IPS-18c (cell line): ENCODE measurements at regions not wholly inside any gene's neighbourhood (a gene's known extent, or its start where the extent isn't known, plus 50 kb on each side); places are given as distances from the start of the nearest gene placed in this dataset.
"Not testable (repeated sequence)": the region's sequence is repeated elsewhere in the genome, so short reads cannot be mapped to it uniquely, and the experiment has no call there.

Experiments used
- H3K4me3 ChIP-seq: 2 replicates; pipeline ENCODE4 v1.7.0; 2013; ENCODE audit warnings: low read depth, mild to moderate bottlenecking, low read length, moderate library complexity; ENCODE audit not compliant: insufficient read depth
- H3K9me3 ChIP-seq: one replicate; pipeline ENCODE4 v1.6.1; 2013; ENCODE audit warnings: mild to moderate bottlenecking, low read length, moderate library complexity; ENCODE audit not compliant: control insufficient read depth, insufficient read depth

DNA sequence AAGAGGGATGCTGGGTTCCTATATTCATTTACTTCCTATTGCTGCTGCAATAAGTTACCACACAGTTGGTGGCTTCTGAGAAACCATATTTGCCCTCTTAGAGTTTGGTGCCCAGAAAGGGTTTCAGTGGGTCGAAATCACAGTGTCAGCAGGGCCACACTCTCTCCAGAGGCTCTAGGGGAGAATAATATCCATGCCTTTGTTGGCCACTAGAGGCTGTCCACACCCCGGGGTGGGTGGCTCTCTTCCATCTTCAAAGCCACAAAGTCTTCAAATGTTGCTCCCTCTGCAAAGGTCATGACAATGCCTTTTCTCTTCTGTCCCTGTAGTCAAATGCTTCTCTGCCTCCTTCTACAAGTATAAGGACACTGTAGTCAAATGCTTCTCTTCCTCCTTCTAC lies 989.4 kb downstream of the CCSER2 start:
- H3K9me3 ChIP-seq: no peaks in the 10 kb centered on the region
- H3K4me3 ChIP-seq: no peak overlapping the region

DNA sequence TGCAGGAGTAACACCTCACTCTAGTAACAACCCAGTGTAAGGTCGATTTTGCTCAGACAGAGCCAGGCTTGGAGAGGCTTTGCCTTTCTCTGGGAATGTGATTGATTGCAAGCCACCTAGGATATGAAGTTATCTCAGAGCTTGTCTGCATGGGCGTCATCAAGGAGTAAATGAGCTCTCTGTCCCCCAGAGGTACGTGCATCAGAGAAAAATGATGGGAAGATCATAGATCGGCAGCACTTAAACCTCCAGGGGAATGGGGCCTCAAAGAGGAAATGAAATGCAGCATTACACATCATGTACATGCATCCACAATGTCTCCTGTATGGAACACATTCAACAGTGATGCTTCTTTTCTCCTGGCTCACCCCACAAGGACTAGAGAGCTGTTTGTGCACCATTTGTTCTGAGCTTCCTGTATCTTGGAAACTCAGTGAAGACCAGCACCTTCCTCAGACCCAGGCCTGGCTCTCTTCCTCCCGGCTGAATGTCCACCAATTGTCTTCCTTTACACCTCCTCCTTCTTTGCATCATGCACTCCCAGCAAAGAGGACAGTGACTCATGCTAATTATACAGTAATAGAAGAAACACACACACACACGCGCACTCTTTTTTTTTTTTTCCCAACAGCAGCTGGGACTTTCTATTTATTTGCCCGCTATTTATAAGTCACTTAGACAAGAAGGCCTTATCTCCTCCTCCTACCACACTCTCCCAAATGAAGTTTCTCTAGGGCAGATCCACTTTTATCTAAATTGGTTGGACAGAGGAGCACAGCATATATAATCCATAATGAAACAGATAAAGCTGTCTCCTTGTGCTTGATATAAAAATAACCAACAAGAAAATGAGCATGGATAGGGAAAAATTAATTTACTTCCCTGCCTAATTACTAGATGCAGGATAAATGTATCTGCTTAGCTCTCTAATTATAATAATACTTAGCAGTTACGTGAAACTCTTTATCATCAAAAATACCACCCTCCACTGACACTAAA lies 990.7 kb downstream of the CCSER2 start:
- Histone ChIP-seq H3K4me3 (no peak overlapping the region), H3K9me3 (no peaks in the 10 kb centered on the region)

DNA sequence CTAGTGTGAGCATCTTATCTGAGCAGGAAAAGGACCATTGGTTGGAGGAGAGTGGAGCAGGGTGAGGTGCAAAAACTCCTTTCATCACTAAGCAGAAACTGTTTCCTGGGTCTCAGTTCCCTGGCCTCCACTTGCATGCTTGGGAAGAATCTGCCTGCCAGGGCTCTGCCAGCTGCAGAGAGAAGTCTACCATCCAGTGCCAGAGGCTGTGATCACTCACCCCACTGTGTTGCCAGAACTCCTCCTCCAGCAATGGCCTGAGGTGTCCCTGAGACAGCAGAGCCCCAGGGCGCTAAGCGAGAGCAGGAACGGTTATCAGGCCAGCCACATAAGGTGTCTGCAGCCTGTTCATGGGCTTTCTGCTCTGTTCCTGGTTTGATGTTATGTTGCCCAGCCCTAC lies 991.4 kb downstream of the CCSER2 start:
- Histone ChIP-seq H3K9me3 (no peaks in the 10 kb centered on the region), H3K4me3 (no peak overlapping the region)

DNA sequence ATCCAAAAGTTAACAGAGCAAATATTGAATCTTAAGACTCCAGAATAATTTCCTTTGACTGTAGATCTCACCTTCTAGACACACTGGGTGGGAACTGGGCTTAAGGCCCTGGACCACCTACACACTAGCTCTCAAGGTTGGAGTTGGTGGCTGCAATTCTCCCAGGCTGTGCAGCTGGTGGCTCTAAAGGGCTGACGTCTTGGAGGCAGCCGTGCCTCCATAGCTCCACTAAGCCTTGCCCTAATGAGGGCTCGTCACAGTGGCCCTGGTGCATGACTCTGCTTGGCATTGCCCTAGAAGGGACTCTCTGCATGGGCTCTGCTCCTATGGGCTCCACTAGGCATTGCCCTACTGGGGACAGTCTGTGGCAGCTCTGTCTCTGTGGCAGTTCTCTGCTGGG lies 1005.2 kb downstream of the CCSER2 start:
- H3K9me3 ChIP-seq: no peaks in the 10 kb centered on the region
- no peak overlapping the region for H3K4me3 ChIP-seq

DNA sequence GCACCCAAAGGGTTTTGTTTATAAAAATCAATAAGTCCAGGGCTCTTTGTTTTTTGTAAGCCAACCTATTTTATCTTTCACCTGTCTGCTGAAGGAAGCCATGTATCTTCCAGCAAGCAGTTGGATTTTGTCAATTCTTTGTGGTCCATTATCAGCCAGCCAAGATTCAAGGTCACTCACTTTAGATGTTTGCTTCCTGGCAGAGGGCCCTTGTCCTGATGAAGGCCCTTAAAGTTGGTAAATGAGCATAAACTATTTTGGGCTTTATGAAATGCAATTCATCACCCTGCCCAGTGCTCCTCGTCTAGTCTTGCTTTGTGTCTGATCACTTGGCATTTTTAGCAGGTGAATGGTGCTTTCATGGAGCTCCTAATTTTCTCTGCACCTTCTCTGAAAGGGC lies 1004.2 kb downstream of the GRID1 start:
- Histone ChIP-seq H3K4me3 (no peak overlapping the region), H3K9me3 (no peaks in the 10 kb centered on the region)

DNA sequence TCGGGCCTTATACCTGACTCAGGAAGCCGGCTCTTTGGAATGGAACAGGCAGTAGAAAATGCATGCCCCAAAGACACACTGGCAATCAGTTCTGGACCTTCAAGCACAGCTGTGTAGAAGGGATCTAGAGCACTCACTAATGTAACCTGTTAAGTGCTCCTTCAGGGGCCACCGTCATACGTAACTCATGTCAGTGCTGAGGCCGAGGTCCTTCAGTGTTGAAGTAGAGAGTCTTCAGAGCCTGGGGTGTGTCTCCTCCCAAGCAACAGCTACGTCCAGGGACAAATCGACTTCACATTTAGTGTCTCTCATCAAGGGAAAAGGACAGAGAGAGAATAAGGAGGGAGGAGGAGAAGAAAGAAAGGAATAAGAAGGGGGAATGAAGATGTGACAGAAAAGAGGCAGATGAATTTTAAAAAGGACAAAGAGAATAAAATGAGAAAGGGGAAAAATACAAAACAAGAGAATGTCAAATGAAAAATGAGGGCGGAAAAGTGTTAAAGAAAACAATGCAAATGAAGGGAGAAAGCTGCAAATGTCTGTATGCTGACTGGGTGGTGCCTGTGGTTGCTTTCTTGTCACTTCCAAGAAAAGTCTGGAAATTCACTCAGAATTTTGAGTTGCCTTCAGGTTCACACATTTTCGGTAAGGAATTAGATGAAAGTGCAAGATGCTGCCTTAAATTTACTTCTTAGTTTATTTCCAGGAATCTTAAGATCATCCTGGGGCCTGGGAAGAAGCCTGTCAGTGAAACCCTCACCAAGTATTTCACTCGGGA lies 989.4 kb downstream of the GRID1 start:
- no peak overlapping the region for H3K4me3 ChIP-seq
- no peaks in the 10 kb centered on the region for H3K9me3 ChIP-seq

DNA sequence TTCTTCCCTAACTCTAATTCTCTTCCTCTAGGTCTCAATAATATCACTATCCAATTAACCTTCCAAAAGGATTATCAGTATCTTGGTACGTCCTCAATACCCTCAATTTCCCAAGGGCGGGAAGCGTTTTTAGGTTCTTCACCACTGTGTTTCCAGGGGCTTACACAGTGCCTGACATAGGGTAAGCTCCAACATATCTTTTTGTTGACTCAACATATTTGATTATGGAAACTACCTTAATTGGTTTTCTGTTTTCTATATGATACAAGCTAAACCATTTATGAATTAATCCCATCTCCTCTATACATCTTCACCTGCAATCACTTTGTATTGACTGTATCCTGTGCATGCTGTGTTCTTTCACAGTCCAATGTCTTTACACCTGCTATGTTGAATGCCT lies 987.3 kb downstream of the GRID1 start:
- Histone ChIP-seq H3K4me3 (no peak overlapping the region), H3K9me3 (no peaks in the 10 kb centered on the region)

DNA sequence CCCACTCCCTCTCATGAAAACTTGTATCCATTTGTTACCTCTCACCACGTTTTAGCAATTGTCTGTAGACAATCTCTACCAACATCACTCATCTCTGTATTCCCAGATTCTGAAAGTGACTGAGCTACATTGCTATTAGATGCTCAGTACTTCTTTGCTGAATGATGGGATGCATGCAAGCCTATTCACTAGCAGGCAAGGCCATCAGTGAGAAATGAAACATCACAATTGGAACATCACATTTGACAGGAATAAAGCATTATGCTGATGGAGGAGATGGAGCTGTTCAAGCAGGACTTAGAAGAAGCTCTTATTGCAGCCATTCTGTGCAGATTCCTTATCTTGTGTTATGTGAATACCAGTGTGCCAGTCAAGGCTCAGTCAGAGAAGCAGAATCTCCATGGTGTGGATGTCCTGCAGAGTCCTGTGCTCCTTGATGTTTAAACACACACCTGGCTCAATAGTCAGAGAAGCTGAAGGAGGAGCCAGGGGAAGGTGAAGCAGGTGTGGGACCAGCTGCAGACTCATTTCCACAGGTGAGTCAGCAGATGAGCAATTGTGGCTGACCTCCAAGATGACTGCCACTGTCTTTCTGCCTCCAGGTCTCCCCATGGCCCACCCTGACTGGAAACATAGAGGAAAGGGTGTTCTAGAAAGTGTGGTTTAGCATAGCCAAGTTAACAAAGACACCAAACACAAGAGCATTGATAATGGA lies 965.5 kb downstream of the GRID1 start:
- H3K9me3 ChIP-seq: no peaks in the 10 kb centered on the region
- H3K4me3 ChIP-seq: no peak overlapping the region

DNA sequence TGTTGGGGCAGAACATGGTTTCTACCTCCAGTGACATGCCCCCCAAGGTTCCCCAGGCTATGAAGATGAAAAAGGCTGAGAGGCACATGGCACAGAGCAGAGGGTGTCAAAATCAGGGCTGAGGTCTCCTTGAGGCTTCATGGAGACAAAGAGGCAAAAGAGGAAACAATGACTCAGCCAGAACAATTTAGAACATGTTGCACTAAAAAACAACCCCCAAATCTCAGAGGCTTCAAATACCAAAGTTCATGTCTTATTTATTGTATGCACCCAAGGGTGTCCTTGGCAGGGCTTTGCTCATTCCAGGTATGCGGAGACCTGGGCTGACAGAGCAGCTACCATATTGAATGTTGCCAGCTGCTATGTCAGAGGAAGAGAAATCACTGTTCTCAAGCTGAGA lies 964.1 kb downstream of the GRID1 start:
- Histone ChIP-seq H3K9me3 (no peaks in the 10 kb centered on the region), H3K4me3 (no peak overlapping the region)

DNA sequence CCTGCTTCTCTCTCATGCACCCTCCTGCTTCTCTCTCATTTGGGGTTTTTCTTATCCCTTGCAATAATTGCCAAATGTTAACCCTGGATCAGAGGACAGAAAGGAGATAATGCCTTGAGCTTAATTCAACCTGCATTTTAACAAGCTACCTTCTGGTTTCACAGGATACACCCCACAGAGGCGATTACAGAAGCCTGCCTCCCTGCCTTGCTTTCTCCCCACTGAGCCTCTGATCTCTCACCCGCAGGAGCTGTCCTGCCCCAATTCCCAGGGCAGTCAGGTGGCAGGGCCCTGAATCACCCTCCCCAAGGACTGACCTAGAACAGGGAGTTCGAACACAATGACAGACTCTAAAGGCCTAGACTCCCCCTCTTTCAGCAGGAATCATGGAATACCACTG lies 959.5 kb downstream of the GRID1 start:
- no peaks in the 10 kb centered on the region for H3K9me3 ChIP-seq
- no peak overlapping the region for H3K4me3 ChIP-seq

DNA sequence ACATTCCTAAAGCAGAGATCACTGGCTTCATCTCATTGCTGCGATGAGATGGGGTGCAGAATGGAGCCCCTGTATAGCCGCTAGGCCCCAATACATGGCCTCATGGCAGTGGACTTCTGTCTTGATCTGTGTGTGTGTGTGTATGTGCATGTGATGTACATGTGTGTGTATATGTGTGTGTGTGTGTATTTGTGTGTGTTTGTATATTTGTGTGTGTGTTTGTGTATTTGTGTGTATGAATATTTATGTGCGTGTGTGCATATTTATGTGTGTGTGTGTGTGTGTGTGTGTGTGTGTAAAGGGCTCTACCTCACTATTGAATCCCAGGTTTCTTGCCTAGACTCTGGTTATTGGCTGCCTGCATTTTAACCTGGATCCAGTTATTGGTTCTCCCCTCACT lies 958.2 kb downstream of the GRID1 start:
- Histone ChIP-seq H3K9me3 (no peaks in the 10 kb centered on the region), H3K4me3 (no peak overlapping the region)

DNA sequence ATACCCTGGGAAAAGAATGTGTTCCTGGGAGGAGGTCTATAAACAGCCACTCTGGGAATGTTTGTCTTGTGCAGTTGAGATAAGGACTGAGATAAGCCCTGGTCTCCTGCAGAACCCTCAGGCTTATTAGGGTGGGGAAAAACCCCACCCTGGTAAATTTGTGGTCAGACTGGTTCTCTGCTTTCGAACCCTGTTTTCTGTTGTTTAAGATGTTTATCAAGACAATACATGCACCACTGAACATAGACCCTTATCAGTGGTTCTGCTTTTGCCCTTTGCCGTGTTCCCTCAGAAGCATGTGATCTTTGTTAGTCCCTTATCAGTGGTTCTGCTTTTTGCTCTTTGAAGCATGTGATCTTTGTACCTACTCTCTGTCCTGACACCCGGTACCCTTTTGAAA lies 956.0 kb downstream of the GRID1 start:
- not testable (repeated sequence) for H3K4me3 ChIP-seq, H3K9me3 ChIP-seq

DNA sequence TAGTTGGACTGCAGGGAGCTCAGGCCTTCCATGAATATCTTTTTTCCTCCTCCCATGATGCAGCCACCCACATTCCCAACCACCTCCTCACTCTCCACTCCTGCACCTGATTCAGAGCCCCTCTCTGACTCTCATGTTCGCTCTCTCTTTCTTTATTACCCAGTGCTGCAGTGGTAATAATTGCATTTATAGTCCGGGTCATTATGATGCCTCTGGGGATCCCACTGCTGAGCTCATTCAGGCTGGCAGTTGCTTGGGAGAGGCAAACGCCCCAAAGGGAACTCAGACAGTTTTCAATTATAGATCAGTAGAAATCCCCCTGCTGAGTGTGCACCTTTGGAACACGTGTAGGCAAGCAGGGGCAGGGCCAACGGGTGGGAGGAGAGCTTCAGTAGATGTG lies 953.0 kb downstream of the GRID1 start:
- no peak overlapping the region for H3K4me3 ChIP-seq
- H3K9me3 ChIP-seq: no peaks in the 10 kb centered on the region

DNA sequence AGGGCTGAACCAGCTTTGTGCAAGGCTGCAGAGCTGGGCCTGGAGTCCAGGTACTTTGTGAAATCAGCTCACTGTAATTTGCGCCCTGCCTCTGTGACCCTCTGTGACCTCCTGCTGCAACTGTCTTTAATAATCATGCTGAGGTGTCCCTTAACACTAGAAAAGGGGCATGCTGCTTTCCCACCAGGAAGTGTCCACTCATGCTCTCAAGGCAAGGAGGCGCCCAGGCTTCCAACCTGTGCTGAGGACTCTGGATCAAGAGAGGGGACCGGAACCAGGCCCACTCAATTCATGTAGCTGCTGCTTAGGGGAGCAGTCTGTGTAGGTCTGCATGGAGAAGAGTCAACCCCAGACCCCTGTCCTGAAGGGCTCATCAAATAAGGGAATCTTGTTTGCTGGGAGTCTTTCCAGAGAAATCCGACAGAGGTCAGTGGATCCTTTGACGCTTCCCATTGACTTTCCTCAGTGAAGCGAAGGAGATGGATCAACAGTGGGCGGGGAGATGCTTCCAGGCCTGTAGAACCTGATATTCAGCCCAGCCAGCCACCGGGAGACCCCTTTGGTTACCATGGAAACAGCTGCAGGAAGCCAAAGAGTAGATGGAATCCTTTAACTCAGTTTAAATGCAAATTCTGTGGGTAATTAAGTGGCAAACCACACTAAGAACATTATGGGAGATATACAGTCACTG lies 945.9 kb downstream of the GRID1 start:
- Histone ChIP-seq H3K9me3 (no peaks in the 10 kb centered on the region), H3K4me3 (no peak overlapping the region)

DNA sequence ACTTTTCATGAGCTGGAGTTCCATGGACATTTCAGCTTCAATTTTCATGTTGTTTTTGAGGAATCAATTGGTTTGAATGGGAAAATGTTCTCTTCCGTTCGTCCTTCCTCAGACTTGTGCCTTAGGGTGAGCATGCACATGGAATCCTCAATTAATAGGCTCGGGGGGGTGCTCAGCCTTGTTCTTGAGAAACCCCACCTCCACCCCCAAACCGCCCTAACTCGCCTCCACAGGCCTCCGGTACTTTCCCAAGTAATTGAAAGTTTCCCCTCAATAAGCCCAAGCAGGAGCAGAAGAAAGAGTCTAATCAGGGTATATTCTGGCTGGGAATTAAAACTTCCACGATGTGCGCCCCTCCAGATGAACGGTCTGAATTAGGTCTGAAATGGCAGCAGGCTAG lies 945.2 kb downstream of the GRID1 start:
- H3K9me3 ChIP-seq: no peaks in the 10 kb centered on the region
- no peak overlapping the region for H3K4me3 ChIP-seq

DNA sequence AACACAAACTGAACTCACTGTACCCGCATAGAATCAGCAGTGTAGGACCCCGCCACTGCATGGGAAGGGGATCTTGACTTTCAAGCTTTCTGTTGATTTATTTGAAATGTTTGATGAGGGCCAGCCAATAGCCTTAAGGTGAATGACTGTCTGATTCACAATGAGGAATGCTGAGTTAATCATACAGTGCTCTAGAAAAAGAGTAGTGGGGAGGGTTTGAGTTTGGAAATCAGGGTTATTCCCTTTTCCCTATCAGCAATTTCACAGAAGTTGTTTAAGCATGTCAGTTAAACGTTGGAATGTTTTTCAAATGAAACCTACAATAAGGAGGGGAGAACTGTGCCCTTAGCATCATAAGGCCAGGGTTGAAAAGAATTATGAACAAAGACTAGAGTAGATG lies 937.5 kb downstream of the GRID1 start:
- Histone ChIP-seq H3K9me3 (no peaks in the 10 kb centered on the region), H3K4me3 (no peak overlapping the region)

DNA sequence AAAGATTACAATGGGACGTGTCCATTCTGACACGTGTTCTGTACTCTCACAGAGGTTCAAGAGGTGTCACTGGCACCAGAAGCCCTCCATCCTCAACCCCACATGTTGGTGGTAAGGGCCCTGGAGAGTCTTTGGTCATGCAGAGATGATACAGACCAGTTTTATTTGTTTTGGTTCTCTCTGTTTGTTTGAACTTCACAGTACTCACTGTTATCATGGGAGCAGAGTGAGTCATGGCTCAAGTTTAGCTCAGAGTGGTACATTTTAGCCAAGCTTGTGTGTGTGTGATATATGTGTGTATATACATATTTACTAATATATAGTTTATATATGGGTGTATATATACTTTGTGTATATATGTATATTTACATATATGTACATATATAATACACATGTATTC lies 935.6 kb downstream of the GRID1 start:
- H3K4me3 ChIP-seq: no peak overlapping the region
- H3K9me3 ChIP-seq: no peaks in the 10 kb centered on the region
